HEK293 (cell line): ENCODE measurements at regions not wholly inside any gene's neighbourhood (a gene's known extent, or its start where the extent isn't known, plus 50 kb on each side); places are given as distances from the start of the nearest gene placed in this dataset.

Experiments
- CTCF ChIP-seq: fragments of 450-650 bp; formaldehyde crosslinking; IDR thresholded peaks from 2 replicates; pipeline ENCODE4 v1.5.1; 2016; ENCODE audit warnings: missing biosample characterization, missing genetic modification characterization
- SETDB1 ChIP-seq: IDR thresholded peaks from one replicate; pipeline ENCODE4 v1.6.1; 2017; ENCODE audit warnings: mild to moderate bottlenecking, low read length, moderate library complexity, mixed read lengths; ENCODE audit not compliant: insufficient read length
- ZBTB26 ChIP-seq: fragments of 450-650 bp; formaldehyde crosslinking; optimal IDR thresholded peaks from 2 replicates; pipeline ENCODE3; 2016; ENCODE audit warnings: missing biosample characterization, mild to moderate bottlenecking, missing genetic modification characterization
- ZNF114 ChIP-seq: fragments of 450-650 bp; formaldehyde crosslinking; IDR thresholded peaks from 2 replicates; pipeline ENCODE4 v1.5.0; 2017; ENCODE audit warnings: missing biosample characterization, missing genetic modification characterization
- ZNF157 ChIP-seq: fragments of 450-650 bp; formaldehyde crosslinking; IDR thresholded peaks from 2 replicates; pipeline ENCODE4 v1.5.1; 2016; ENCODE audit warnings: missing biosample characterization, missing genetic modification characterization
- ZNF311 ChIP-seq: fragments of 450-650 bp; formaldehyde crosslinking; IDR thresholded peaks from 2 replicates; pipeline ENCODE4 v1.5.1; 2017; ENCODE audit warnings: missing biosample characterization, missing genetic modification characterization, borderline replicate concordance
- ZNF639 ChIP-seq: fragments of 450-650 bp; formaldehyde crosslinking; IDR thresholded peaks from 2 replicates; pipeline ENCODE4 v1.5.1; 2016; ENCODE audit warnings: missing biosample characterization, missing genetic modification characterization

- no peak for TF ChIP-seq ZNF639 (tag by site-specific recombination)
- no peak for TF ChIP-seq ZBTB26 (tag by site-specific recombination)
- no peak for TF ChIP-seq SETDB1
- no peak for TF ChIP-seq CTCF (tag by site-specific recombination)
- no peak for TF ChIP-seq ZNF157 (tag by site-specific recombination)
- no peak for TF ChIP-seq ZNF311 (tag by site-specific recombination)
- TF ChIP-seq ZNF114 (tag by site-specific recombination): no peak
These were observed 158.6 kb upstream of the PPP1R26 start for GRCh38 chr9:135320943-135321342.
